Astrocyte (in vitro differentiated cells and primary cell): ENCODE measurements at regions not wholly inside any gene's neighbourhood (a gene's known extent, or its start where the extent isn't known, plus 50 kb on each side); places are given as distances from the start of the nearest gene placed in this dataset.
"Not testable (repeated sequence)": the region's sequence is repeated elsewhere in the genome, so short reads cannot be mapped to it uniquely, and the experiment has no call there.

Source experiments
- DNase-seq: peaks from one replicate; pipeline ENCODE4 v3.0.0-alpha.2; 2010; ENCODE audit warnings: low read depth
- FAIRE-seq: peaks from 2 replicates; lab custom pipeline; 2011; peaks lifted over from hg19 to GRCh38; lab: Jason Lieb, UNC
- H2AFZ ChIP-seq: 2 replicates; pipeline ENCODE4 v1.6.0; 2012; ENCODE audit warnings: low read depth, low read length, inconsistent platforms
- H3K27ac ChIP-seq: 2 replicates; pipeline ENCODE4 v1.5.1; 2011; ENCODE audit warnings: low read depth, low read length, inconsistent platforms
- H3K27me3 ChIP-seq: 2 replicates; pipeline ENCODE4 v1.6.0; 2011; ENCODE audit warnings: low read length, inconsistent platforms; ENCODE audit not compliant: insufficient read depth
- H3K36me3 ChIP-seq: 2 replicates; pipeline ENCODE4 v1.5.1; 2011; ENCODE audit warnings: low read length, inconsistent platforms; ENCODE audit not compliant: insufficient read depth
- H3K4me1 ChIP-seq: 2 replicates; pipeline ENCODE4 v1.5.1; 2011; ENCODE audit warnings: low read length, inconsistent platforms; ENCODE audit not compliant: insufficient read depth
- H3K4me2 ChIP-seq: 2 replicates; pipeline ENCODE4 v1.6.0; 2012; ENCODE audit warnings: low read length, inconsistent platforms
- H3K4me3 ChIP-seq: 2 replicates; pipeline ENCODE4 v1.5.1; 2011; ENCODE audit warnings: low read depth, mild to moderate bottlenecking, low read length, inconsistent platforms; ENCODE audit not compliant: insufficient read depth
- H3K79me2 ChIP-seq: 2 replicates; pipeline ENCODE4 v1.6.0; 2012; ENCODE audit warnings: mild to moderate bottlenecking, low read length, inconsistent platforms; ENCODE audit not compliant: insufficient read depth
- H3K9ac ChIP-seq: 2 replicates; pipeline ENCODE4 v1.6.0; 2012; ENCODE audit warnings: mild to moderate bottlenecking, low read length, inconsistent platforms
- H3K9me3 ChIP-seq: 2 replicates; pipeline ENCODE4 v1.5.1; 2012; ENCODE audit warnings: low read depth, mild to moderate bottlenecking, low read length, inconsistent platforms; ENCODE audit not compliant: insufficient read depth
- H4K20me1 ChIP-seq: 2 replicates; pipeline ENCODE4 v1.6.0; 2012; ENCODE audit warnings: low read length, inconsistent platforms; ENCODE audit not compliant: insufficient read depth
- H3K27ac Mint-ChIP-seq: one replicate; pipeline ENCODE4 v1.8.0; 2021; ENCODE audit warnings: mild to moderate bottlenecking, mixed read lengths; ENCODE audit not compliant: unreplicated experiment
- H3K27me3 Mint-ChIP-seq: one replicate; pipeline ENCODE4 v1.8.0; 2021; ENCODE audit warnings: low read depth, mixed read lengths; ENCODE audit not compliant: unreplicated experiment
- H3K36me3 Mint-ChIP-seq: one replicate; pipeline ENCODE4 v1.8.0; 2021; ENCODE audit warnings: low read depth, mixed read lengths; ENCODE audit not compliant: unreplicated experiment
- H3K4me1 Mint-ChIP-seq: one replicate; pipeline ENCODE4 v1.8.0; 2021; ENCODE audit warnings: low read depth, mixed read lengths; ENCODE audit not compliant: unreplicated experiment
- H3K4me3 Mint-ChIP-seq: one replicate; pipeline ENCODE4 v1.8.0; 2021; ENCODE audit warnings: mild to moderate bottlenecking, moderate library complexity, mixed read lengths; ENCODE audit not compliant: unreplicated experiment
- H3K9me3 Mint-ChIP-seq: one replicate; pipeline ENCODE4 v1.8.0; 2021; ENCODE audit warnings: mild to moderate bottlenecking, mixed read lengths; ENCODE audit not compliant: unreplicated experiment
- CTCF ChIP-seq: IDR thresholded peaks from 2 replicates; pipeline ENCODE4 v1.5.1; 2011; ENCODE audit warnings: low read depth, mild to moderate bottlenecking, inconsistent platforms, low read length, moderate library complexity; ENCODE audit not compliant: insufficient read depth
- EZH2 ChIP-seq: IDR thresholded peaks from 2 replicates; pipeline ENCODE4 v1.6.1; 2012; ENCODE audit warnings: mild to moderate bottlenecking, low read length, inconsistent platforms; ENCODE audit not compliant: insufficient read depth

GRCh38 chr15:85282504-85283115 is 97.8 kb upstream of the AKAP13 start:
- no peak overlapping the region for H3K4me3 Mint-ChIP-seq
- H3K4me1 Mint-ChIP-seq = peaks cover 8% of the 10 kb centered on the region
- H3K36me3 ChIP-seq = no peaks in the 10 kb centered on the region
- H3K4me3 ChIP-seq = no peak overlapping the region
- no peak overlapping the region for H3K27ac Mint-ChIP-seq
- DNase-seq (peak; percentile 67), FAIRE-seq (peak; percentile 43)
- H2AFZ ChIP-seq = no peak overlapping the region
- no peaks in the 10 kb centered on the region for H3K36me3 Mint-ChIP-seq
- no peaks in the 10 kb centered on the region for H3K79me2 ChIP-seq
- H3K27ac ChIP-seq = no peak overlapping the region
- no peaks in the 10 kb centered on the region for H3K4me1 ChIP-seq
- H3K9me3 Mint-ChIP-seq = peaks cover 3% of the 10 kb centered on the region
- TF ChIP-seq EZH2 (no peak), CTCF (no peak)
- H3K9ac ChIP-seq = no peak overlapping the region
- no peaks in the 10 kb centered on the region for H4K20me1 ChIP-seq
- peaks cover 3% of the 10 kb centered on the region for H3K27me3 ChIP-seq
- no peaks in the 10 kb centered on the region for H3K9me3 ChIP-seq
- peaks cover 12% of the 10 kb centered on the region for H3K27me3 Mint-ChIP-seq
- peak overlapping the region; percentile 64 for H3K4me2 ChIP-seq

- H3K4me2 ChIP-seq, H4K20me1 ChIP-seq, H3K9me3 ChIP-seq, H3K4me3 ChIP-seq, H3K4me1 ChIP-seq, H3K4me1 Mint-ChIP-seq, H2AFZ ChIP-seq, H3K27me3 ChIP-seq, DNase-seq, H3K4me3 Mint-ChIP-seq, H3K27ac Mint-ChIP-seq, H3K79me2 ChIP-seq, H3K9me3 Mint-ChIP-seq, H3K27ac ChIP-seq, FAIRE-seq, H3K36me3 ChIP-seq, H3K36me3 Mint-ChIP-seq, H3K9ac ChIP-seq: not testable (repeated sequence)
- H3K27me3 Mint-ChIP-seq = peaks cover 17% of the 10 kb centered on the region
Observed at GRCh38 chr15:85283815-85284214, 96.6 kb upstream of the AKAP13 start.

GRCh38 chr15:85284497-85284896 is 95.9 kb upstream of the AKAP13 start:
- H3K4me1 ChIP-seq = no peaks in the 10 kb centered on the region
- peaks cover 3% of the 10 kb centered on the region for H3K9me3 Mint-ChIP-seq
- TF ChIP-seq CTCF (no peak), EZH2 (no peak)
- H3K27me3 ChIP-seq = peaks cover 3% of the 10 kb centered on the region
- H2AFZ ChIP-seq = no peak overlapping the region
- no peaks in the 10 kb centered on the region for H3K36me3 Mint-ChIP-seq
- H3K79me2 ChIP-seq = no peaks in the 10 kb centered on the region
- H3K4me1 Mint-ChIP-seq = peaks cover 8% of the 10 kb centered on the region
- no peak overlapping the region for H3K4me3 ChIP-seq
- DNase-seq (no peak), FAIRE-seq (no peak)
- no peak overlapping the region for H3K27ac Mint-ChIP-seq
- H3K27ac ChIP-seq = no peak overlapping the region
- no peak overlapping the region for H3K4me3 Mint-ChIP-seq
- H3K9me3 ChIP-seq = no peaks in the 10 kb centered on the region
- no peaks in the 10 kb centered on the region for H4K20me1 ChIP-seq
- no peak overlapping the region for H3K9ac ChIP-seq
- no peaks in the 10 kb centered on the region for H3K36me3 ChIP-seq
- no peak overlapping the region for H3K4me2 ChIP-seq
- H3K27me3 Mint-ChIP-seq = peaks cover 17% of the 10 kb centered on the region
